K562 (cell line): ENCODE measurements at regions not wholly inside any gene's neighbourhood (a gene's known extent, or its start where the extent isn't known, plus 50 kb on each side); places are given as distances from the start of the nearest gene placed in this dataset.

Experiments used
- CCAR2 ChIP-seq: fragments of 200-400 bp; formaldehyde crosslinking; IDR thresholded peaks from 2 replicates; pipeline ENCODE4 v1.6.1; 2017; ENCODE audit warnings: mild to moderate bottlenecking, low read depth, low read length
- HNRNPK ChIP-seq: fragments of 200-400 bp; formaldehyde crosslinking; IDR thresholded peaks from one replicate; pipeline ENCODE4 v1.6.1; 2018; ENCODE audit warnings: mild to moderate bottlenecking, low read depth, low read length; ENCODE audit not compliant: poor library complexity, severe bottlenecking
- HOMEZ ChIP-seq: fragments of 250-450 bp; sonication (Bioruptor Pico); IDR thresholded peaks from 2 replicates; pipeline ENCODE4 v1.4.0; 2020; ENCODE audit warnings: mild to moderate bottlenecking, moderate library complexity
- ZBTB5 ChIP-seq: fragments of 450-650 bp; IDR thresholded peaks from 2 replicates; pipeline ENCODE4 v1.6.1; 2017; ENCODE audit warnings: antibody characterized with exemption
- ZNF609 ChIP-seq: sonication (generic); formaldehyde crosslinking; IDR thresholded peaks from 2 replicates; pipeline ENCODE4 v1.8.1; 2023; ENCODE audit warnings: missing genetic modification reagents, mild to moderate bottlenecking, borderline replicate concordance

GRCh38 chr2:4780679-4781078 is 911.5 kb upstream of the SOX11 start (continued):
- TF ChIP-seq ZBTB5, result no peak
- TF ChIP-seq CCAR2, result no peak
- no peak for TF ChIP-seq HOMEZ
- TF ChIP-seq ZNF609 (CRISPR knock-in tag), result no peak
- no peak for TF ChIP-seq HNRNPK
- TF ChIP-seq, all 486 proteins: peak for 0
